ENCODE measurements at regions not wholly inside any gene's neighbourhood (a gene's known extent, or its start where the extent isn't known, plus 50 kb on each side); places are given as distances from the start of the nearest gene placed in this dataset.
"Not testable (repeated sequence)": the region's sequence is repeated elsewhere in the genome, so short reads cannot be mapped to it uniquely, and the experiment has no call there.

DNA sequence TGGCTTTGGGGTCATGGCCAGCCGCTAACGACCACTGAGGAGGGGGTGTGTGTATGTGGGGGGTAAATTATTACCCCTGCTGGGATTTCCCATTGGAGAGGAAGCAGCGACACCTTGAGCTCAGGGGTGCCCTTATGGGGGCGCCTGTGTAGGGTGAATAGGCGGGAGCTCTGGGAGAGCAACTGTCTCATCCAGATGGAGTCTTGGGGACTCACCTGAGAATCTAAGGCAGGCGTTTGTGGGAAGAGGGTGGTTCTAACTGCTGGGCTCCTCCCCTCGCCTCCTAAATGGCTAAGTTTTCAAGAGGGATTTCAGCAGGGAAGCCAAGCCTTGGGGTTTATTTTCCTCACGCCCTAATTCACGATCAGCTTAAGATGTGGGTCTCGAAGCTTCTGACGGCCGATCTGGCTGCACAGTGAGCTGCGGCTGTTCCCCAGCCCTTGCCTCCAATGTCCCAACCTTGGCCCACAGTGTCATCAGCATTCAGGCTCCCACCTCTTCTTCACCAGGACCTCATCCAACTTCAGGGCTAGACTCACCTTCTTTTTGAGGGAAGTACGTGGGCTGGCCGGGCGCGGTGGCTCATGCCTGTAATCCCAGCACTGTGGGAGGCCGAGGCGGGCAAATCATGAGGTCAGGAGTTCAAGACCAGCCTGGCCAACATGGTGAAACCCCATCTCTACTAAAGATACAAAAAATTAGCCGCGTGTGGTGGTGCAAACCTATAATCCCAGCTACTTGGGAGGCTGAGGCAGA, 136.9 kb upstream of the EEF2KMT start:
- Mint-ChIP-seq H3K4me3 (no peak overlapping the region), H3K36me3 (ENCODE audit: insufficient read depth) (no peaks in the 10 kb centered on the region), H3K9me3 (no peaks in the 10 kb centered on the region), H3K27ac (ENCODE audit: low read depth) (no peak overlapping the region), H3K27me3 (peaks cover 49% of the 10 kb centered on the region), H3K4me1 (peaks cover 5% of the 10 kb centered on the region)
- no peak for DNase-seq (ENCODE audit: low spot score in 2 of 2)
- ATAC-seq (replicated peaks; ENCODE audit: extremely low read depth, poor library complexity, severe bottlenecking) = no peak

DNA sequence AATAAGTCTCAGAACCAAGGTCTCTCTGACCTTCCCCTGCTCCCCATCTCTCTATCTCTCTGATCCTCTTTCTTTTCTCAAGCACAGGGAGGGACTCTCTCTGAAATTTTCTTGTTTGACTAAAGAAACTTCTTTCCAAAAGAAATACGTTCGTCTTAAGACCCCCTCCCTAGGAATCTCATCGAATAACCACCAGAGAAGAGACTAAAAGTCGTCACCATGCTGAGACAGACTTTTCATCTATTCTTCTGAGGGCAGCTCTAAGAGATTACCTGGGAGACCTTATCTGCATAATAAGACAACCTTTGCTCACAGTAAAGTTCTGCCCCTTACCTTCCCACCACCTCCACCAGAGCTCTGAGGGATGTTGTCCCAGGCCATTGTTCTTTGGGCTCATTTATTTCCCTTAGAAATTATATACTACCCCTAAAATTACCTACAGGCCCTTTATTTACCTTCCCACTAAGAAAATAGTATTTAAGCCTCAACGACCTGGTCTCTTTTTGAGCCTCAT, 133.7 kb upstream of the EEF2KMT start:
- H3K27ac Mint-ChIP-seq (ENCODE audit: low read depth) = no peak overlapping the region

DNA sequence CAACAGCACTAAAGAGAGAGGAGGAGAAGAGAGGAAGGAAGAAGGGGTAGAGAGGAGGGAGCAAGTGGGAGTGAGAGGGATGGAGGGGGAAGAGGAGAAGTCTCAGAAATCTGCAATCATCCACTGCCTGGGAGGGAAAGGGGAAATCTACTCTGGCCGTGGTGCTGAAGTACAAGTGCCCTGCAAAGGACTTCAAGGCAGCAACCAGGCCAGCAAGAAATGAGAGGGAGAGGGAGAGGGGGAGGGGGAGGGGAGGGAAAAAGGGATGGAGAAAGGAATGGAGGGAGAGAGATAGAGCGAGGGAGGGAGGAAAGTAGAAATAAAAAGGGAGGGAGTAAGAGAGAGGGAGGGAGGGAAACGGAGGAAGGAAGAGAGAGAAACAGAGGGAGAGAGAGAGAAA, 130.8 kb upstream of the EEF2KMT start:
- no peaks in the 10 kb centered on the region for H3K4me1 Mint-ChIP-seq

More for the DNA sequence above, 133.7 kb upstream of the EEF2KMT start:
- H3K9me3 Mint-ChIP-seq = no peaks in the 10 kb centered on the region
- DNase-seq (ENCODE audit: low spot score in 2 of 2) (no peak), ATAC-seq (replicated peaks; ENCODE audit: extremely low read depth, poor library complexity, severe bottlenecking) (no peak)
- H3K4me1 Mint-ChIP-seq = no peaks in the 10 kb centered on the region
- no peak overlapping the region for H3K4me3 Mint-ChIP-seq
- H3K36me3 Mint-ChIP-seq (ENCODE audit: insufficient read depth) = peaks cover 2% of the 10 kb centered on the region
- H3K27me3 Mint-ChIP-seq = peaks cover 53% of the 10 kb centered on the region

DNA sequence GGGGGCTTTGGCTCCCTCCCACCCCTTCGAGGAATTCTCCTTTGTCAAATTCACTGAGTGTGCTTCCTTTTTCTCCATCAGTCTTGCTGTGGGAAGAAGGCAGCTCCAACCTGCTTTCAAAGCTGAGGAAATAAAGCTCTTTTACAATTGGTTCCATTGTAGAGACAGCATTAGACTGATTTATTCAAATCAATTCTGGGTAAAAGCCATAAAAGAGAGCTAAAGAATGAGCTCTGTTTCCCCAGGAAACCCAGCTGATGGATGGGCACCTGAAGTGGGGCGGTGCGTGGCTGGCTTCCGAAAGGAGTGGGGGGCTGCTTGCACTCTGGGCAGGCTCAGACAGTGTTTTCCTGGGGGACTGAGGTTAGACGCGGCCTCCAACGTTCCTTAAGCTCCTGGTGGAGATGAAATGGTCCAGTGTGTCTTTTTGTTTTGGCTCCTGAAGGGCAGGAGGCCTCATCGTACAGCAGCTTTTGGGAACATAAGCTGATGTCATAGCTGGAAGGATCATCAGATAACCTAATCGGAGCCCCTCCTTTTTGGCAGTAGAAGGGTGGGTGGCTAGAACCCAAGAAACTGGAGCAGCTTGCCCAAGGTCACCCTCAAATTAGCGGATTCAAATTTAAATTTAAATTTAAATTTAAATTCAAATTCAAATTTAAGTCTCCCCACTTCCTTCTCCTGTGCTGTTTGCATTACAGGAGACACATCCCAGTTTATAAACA, 128.5 kb upstream of the EEF2KMT start:
- ATAC-seq (replicated peaks; ENCODE audit: extremely low read depth, poor library complexity, severe bottlenecking) = no peak
- Mint-ChIP-seq H3K27ac (ENCODE audit: low read depth) (no peak overlapping the region), H3K4me1 (no peaks in the 10 kb centered on the region), H3K4me3 (no peak overlapping the region), H3K36me3 (ENCODE audit: insufficient read depth) (peaks cover 2% of the 10 kb centered on the region), H3K9me3 (no peaks in the 10 kb centered on the region), H3K27me3 (peaks cover 40% of the 10 kb centered on the region)
- DNase-seq (ENCODE audit: low spot score in 2 of 2) = no peak

More for the DNA sequence above, 130.8 kb upstream of the EEF2KMT start:
- H3K4me3 Mint-ChIP-seq = no peak overlapping the region
- peaks cover 59% of the 10 kb centered on the region for H3K27me3 Mint-ChIP-seq
- H3K9me3 Mint-ChIP-seq = no peaks in the 10 kb centered on the region
- H3K27ac Mint-ChIP-seq (ENCODE audit: low read depth) = no peak overlapping the region
- peaks cover 2% of the 10 kb centered on the region for H3K36me3 Mint-ChIP-seq (ENCODE audit: insufficient read depth)
- ATAC-seq (replicated peaks; ENCODE audit: extremely low read depth, poor library complexity, severe bottlenecking) = no peak
- no peak for DNase-seq (ENCODE audit: low spot score in 2 of 2)

DNA sequence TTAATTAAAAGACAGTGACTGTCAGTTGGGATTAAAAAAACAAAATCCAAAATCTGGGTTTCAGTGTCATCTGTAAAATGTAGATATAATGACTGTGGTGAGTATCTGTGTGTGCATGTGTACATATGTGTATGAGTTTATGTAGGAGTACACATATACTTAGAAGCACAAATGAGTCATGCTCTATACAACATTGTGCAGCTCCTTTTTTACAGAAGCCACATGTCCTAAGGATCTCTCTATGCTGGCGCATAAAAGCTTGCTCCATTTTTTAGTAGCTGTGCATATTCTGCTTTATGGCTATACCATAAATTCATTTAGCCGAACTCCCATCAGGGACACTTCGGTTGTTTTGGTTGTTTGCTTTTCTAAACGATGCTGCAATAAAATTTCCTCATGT, 125.2 kb upstream of the EEF2KMT start:
- no peaks in the 10 kb centered on the region for H3K4me1 Mint-ChIP-seq
- no peaks in the 10 kb centered on the region for H3K36me3 Mint-ChIP-seq (ENCODE audit: insufficient read depth)
- no peaks in the 10 kb centered on the region for H3K9me3 Mint-ChIP-seq
- H3K27ac Mint-ChIP-seq (ENCODE audit: low read depth) = no peak overlapping the region
- ATAC-seq (replicated peaks; ENCODE audit: extremely low read depth, poor library complexity, severe bottlenecking) (no peak), DNase-seq (ENCODE audit: low spot score in 2 of 2) (no peak)
- H3K27me3 Mint-ChIP-seq = peaks cover 35% of the 10 kb centered on the region
- no peak overlapping the region for H3K4me3 Mint-ChIP-seq

DNA sequence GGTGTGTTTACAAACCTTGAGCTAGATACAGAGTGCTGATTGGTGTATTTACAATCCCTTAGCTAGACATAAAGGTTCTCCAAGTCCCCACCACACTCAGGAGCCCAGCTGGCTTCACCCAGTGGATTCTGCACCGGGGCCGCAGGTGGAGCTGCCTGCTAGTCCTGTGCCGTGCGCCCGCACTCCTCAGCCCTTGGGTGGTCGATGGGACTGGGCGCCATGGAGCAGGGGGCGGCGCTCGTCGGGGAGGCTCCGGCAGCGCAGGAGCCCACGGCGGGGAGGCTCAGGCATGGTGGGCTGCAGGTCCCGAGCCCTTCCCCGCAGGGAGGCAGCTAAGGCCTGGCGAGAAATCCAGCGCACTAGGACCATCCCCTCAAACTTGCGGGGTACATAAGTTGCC, 124.2 kb upstream of the EEF2KMT start:
- H3K4me1 Mint-ChIP-seq; H3K27ac Mint-ChIP-seq (ENCODE audit: low read depth); H3K4me3 Mint-ChIP-seq; H3K36me3 Mint-ChIP-seq (ENCODE audit: insufficient read depth); ATAC-seq (replicated peaks; ENCODE audit: extremely low read depth, poor library complexity, severe bottlenecking); DNase-seq (ENCODE audit: low spot score in 2 of 2); H3K9me3 Mint-ChIP-seq: not testable (repeated sequence)
- peaks cover 44% of the 10 kb centered on the region for H3K27me3 Mint-ChIP-seq

DNA sequence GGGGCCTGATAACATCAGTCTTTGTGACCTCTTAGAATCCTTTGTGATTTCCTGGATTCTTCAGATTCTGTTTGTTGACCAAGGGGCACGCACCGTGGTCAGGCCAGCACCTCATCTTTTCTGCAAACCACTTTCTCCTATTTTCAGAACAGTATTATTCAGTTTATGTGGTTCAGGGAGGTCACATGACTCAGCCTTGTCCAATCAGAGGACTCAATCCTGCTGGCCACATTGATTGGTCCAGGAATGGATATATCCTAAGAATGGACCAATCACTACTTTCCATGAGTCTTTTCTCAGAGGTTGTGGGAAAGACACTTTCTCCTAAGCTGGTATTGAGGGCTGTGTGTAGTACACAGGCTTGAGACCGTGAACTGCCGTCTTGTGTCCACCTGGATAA, 123.1 kb upstream of the EEF2KMT start:
- H3K36me3 Mint-ChIP-seq (ENCODE audit: insufficient read depth) = no peaks in the 10 kb centered on the region
- no peaks in the 10 kb centered on the region for H3K4me1 Mint-ChIP-seq
- peaks cover 53% of the 10 kb centered on the region for H3K27me3 Mint-ChIP-seq
- ATAC-seq (replicated peaks; ENCODE audit: extremely low read depth, poor library complexity, severe bottlenecking) (no peak), DNase-seq (ENCODE audit: low spot score in 2 of 2) (no peak)
- no peaks in the 10 kb centered on the region for H3K9me3 Mint-ChIP-seq
- H3K4me3 Mint-ChIP-seq = no peak overlapping the region
- H3K27ac Mint-ChIP-seq (ENCODE audit: low read depth) = no peak overlapping the region

DNA sequence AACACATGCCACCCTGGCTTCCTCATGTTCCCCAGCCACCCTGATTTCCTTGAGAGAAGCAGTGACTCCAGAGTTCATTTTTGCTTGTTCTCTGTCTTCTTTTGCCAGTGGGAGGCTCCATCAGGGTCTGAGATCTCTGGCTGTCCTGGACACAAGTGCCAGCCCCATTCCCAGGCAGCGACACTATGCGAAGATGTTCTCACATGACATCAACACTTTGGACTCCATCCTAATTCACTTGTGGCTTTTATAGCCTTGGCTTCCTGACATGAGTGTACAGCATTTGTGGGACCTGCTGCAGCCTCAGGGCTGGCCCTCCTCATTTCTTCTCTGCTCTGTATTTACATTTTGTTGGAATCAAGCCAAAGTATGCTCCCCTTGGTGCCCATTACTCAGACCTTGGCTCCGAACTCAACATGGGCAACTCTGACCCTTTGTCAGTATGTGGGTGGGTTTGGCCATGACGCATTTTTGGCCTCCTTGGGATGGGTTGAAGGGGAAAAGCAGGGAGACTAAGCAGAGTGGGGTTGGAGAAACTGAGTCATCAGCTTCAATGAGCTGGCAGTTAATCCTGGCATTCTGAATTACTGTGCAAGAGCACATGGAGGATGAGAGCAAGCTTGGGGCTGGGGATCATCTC, 119.0 kb upstream of the EEF2KMT start:
- H3K4me3 Mint-ChIP-seq = no peak overlapping the region
- no peaks in the 10 kb centered on the region for H3K9me3 Mint-ChIP-seq
- no peaks in the 10 kb centered on the region for H3K36me3 Mint-ChIP-seq (ENCODE audit: insufficient read depth)
- ATAC-seq (replicated peaks; ENCODE audit: extremely low read depth, poor library complexity, severe bottlenecking) (no peak), DNase-seq (ENCODE audit: low spot score in 2 of 2) (no peak)
- no peak overlapping the region for H3K27ac Mint-ChIP-seq (ENCODE audit: low read depth)
- peaks cover 69% of the 10 kb centered on the region for H3K27me3 Mint-ChIP-seq
- no peaks in the 10 kb centered on the region for H3K4me1 Mint-ChIP-seq

DNA sequence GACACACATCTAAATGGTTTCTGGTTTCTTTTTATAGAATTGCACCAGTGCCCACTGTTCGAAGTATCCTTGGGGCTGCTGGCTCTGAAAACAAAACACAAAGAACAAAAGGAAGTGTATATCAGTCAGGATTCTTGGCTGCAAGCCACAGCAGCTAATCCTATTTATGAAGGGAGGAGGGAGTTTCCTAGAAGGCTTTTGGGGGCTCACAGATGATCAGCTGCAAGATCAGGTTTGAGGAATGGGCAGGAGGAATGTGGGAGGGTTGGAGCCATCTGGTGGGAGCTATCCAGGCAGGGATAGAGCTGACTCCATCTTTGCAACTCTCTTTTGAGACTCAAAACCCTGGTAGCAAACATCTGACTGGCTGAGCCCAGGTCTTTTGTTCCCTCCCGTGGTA, 118.3 kb upstream of the EEF2KMT start:
- Mint-ChIP-seq H3K4me1 (no peaks in the 10 kb centered on the region), H3K27me3 (peaks cover 71% of the 10 kb centered on the region), H3K36me3 (ENCODE audit: insufficient read depth) (no peaks in the 10 kb centered on the region), H3K4me3 (no peak overlapping the region), H3K9me3 (no peaks in the 10 kb centered on the region), H3K27ac (ENCODE audit: low read depth) (no peak overlapping the region)
- no peak for ATAC-seq (replicated peaks; ENCODE audit: extremely low read depth, poor library complexity, severe bottlenecking)
- no peak for DNase-seq (ENCODE audit: low spot score in 2 of 2)

DNA sequence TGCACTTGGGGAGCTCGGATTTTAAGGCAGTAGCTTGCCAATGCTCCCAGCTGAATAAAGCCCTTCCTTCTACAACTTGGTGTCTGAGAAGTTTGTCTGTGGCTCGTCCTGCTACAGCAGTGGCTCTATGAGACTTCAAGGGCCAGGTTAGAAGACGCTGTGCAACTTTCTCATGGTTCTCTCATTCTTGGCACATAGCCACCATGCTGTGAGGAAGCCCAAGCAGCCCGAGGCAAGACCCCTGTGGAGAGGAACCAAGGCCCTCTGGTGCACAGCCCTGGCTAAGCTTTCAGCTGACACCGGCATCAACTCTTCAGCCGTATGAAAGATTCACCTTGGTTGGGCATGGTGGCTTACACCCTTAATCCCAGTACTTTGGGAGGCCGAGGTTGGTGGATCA, 116.9 kb upstream of the EEF2KMT start:
- H3K4me1 Mint-ChIP-seq = no peaks in the 10 kb centered on the region
- H3K27ac Mint-ChIP-seq (ENCODE audit: low read depth) = no peak overlapping the region
- no peak overlapping the region for H3K4me3 Mint-ChIP-seq
- DNase-seq (ENCODE audit: low spot score in 2 of 2) (no peak), ATAC-seq (replicated peaks; ENCODE audit: extremely low read depth, poor library complexity, severe bottlenecking) (no peak)
- no peaks in the 10 kb centered on the region for H3K9me3 Mint-ChIP-seq
- H3K27me3 Mint-ChIP-seq = peaks cover 71% of the 10 kb centered on the region
- H3K36me3 Mint-ChIP-seq (ENCODE audit: insufficient read depth) = no peaks in the 10 kb centered on the region

DNA sequence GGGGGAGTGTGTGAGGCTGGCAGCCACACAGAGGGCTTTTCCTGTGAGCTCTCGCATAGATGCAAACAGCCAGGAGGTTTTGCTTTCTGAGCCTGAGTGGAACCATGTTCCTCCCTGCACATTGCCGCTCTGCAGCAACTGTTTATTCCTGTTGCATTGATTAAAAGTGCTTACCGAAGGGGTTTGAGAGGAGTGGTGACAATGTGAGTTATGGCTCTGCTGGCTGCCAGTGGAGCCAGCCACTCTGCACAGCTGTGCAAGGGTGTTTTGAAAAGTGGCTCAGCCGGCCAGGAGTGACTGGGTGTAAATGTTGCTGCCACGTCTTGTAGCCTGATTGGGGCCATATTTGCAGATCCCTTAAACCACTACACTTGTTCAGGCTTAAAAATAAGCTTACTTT, 114.9 kb upstream of the EEF2KMT start:
- not testable (repeated sequence) for H3K9me3 Mint-ChIP-seq; H3K4me3 Mint-ChIP-seq; H3K27ac Mint-ChIP-seq (ENCODE audit: low read depth); H3K4me1 Mint-ChIP-seq; DNase-seq (ENCODE audit: low spot score in 2 of 2); H3K36me3 Mint-ChIP-seq (ENCODE audit: insufficient read depth); ATAC-seq (replicated peaks; ENCODE audit: extremely low read depth, poor library complexity, severe bottlenecking)
- H3K27me3 Mint-ChIP-seq = peaks cover 54% of the 10 kb centered on the region

DNA sequence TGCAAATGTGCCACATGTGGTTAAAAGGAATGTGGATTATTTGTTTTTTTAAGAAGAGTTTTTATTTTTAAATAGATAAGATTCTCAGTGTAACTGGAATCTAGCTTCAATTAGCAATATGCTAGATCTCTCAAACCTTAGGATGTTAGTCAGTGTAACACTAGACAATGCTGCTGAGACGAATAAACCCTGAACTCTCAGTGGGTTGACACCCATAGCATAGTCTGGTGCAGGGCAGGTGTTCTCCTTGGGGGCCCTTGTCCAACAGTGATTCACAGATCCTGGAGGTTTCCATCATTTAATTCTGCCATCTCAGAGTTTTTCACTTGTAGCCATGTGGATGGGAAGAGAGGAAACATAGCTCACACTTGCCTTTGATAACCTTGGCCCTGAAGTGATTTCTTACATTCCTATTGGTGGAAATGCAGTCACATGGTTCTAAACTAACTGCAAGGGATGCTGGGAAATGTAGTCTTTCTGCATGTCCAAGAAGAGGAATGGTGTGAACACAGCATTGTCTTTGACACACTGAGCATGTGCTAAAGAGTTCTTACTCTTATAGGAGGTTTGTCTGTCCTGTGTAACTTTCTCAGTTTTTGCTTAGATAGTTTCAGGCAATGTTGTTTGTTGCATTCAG, 110.4 kb upstream of the EEF2KMT start:
- not testable (repeated sequence) for H3K4me1 Mint-ChIP-seq; H3K36me3 Mint-ChIP-seq (ENCODE audit: insufficient read depth); ATAC-seq (replicated peaks; ENCODE audit: extremely low read depth, poor library complexity, severe bottlenecking); H3K9me3 Mint-ChIP-seq; DNase-seq (ENCODE audit: low spot score in 2 of 2); H3K4me3 Mint-ChIP-seq; H3K27ac Mint-ChIP-seq (ENCODE audit: low read depth)
- H3K27me3 Mint-ChIP-seq = peaks cover 16% of the 10 kb centered on the region

Measured in central memory CD8-positive, alpha-beta T cell (primary cell).